ENCODE measurements at regions not wholly inside any gene's neighbourhood (a gene's known extent, or its start where the extent isn't known, plus 50 kb on each side); places are given as distances from the start of the nearest gene placed in this dataset.

DNA sequence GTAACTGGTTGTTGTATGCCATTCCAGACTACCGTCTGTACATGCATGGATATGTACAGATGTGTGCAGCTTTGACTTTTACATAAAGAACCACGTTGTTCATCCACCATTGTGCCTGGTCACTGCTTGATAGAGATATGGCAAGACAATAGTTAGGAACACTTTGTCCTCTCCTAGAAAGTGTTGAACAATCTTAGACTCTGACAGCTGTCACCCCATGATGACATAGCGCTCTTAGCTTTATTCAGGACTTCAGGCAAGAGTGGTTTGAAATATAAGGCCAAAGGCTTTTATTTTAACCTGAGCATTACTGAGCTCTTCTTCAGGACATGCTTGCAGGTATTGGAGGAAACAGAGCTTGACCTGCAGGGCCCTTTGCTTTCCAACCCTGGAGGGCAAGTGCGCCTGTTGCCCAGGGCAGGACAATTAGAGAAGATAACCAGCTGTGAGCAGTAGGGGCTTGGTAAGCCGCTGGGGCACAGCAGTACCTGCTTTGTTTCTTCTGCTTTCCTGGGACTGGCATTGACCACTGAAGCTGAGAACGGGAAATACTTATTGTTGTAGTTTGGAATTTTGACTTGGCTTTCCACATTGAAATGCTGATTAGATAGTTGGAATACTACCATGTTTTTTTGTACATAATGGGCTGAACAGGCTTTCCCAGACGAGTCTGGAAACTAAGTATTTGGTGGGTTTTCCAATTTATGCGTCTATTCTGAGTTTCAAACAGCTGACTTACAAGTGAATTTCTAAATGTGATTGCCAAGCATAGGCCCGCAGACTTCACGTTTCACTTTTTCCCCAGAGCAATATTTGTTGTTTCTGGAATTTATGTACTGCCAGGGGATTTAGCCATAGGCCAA is 51.1 kb downstream of the GARRE1 start:
- TF ChIP-seq MAFK (IDR thresholded peaks at IDR 0.05; ENCODE audit: partially characterized antibody) (no peak), JUN (IDR thresholded peaks at IDR 0.05) (no peak), CTCF (IDR thresholded peaks at IDR 0.05) (no peak), REST (IDR thresholded peaks at IDR 0.05) (no peak), ESRRA (IDR thresholded peaks at IDR 0.05; ENCODE audit: borderline replicate concordance, low read length) (no peak), POLR2A (IDR thresholded peaks at IDR 0.05; ENCODE audit: low read length) (no peak), RCOR1 (IDR thresholded peaks at IDR 0.05; ENCODE audit: low read depth, low read length) (no peak), SREBF2 (IDR thresholded peaks at IDR 0.05) (no peak), NFE2L2 (conservative IDR thresholded peaks at IDR 0.05; ENCODE audit: low read length) (no peak)
- TF ChIP-seq, protein P1, sequence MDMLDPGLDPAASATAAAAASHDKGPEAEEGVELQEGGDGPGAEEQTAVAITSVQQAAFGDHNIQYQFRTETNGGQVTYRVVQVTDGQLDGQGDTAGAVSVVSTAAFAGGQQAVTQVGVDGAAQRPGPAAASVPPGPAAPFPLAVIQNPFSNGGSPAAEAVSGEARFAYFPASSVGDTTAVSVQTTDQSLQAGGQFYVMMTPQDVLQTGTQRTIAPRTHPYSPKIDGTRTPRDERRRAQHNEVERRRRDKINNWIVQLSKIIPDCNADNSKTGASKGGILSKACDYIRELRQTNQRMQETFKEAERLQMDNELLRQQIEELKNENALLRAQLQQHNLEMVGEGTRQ (IDR thresholded peaks at IDR 0.05), result no peak

Data from A549 (cell line).